ENCODE measurements at regions not wholly inside any gene's neighbourhood (a gene's known extent, or its start where the extent isn't known, plus 50 kb on each side); places are given as distances from the start of the nearest gene placed in this dataset.

GRCh38 chr2:9779596-9780264, 63.5 kb upstream of the TAF1B start:
- TF ChIP-seq FOSL1 (IDR thresholded peaks at IDR 0.05; ENCODE audit: low read depth) (no peak), EGR1 (IDR thresholded peaks at IDR 0.05; ENCODE audit: low read depth) (no peak), CEBPB (IDR thresholded peaks at IDR 0.05; ENCODE audit: low read depth) (no peak), JUND (IDR thresholded peaks at IDR 0.05) (no peak), EZH2phosphoT487 (IDR thresholded peaks at IDR 0.05; ENCODE audit: borderline replicate concordance) (no peak), ELF1 (IDR thresholded peaks at IDR 0.05; ENCODE audit: borderline replicate concordance, low read depth) (no peak)
- TF ChIP-seq, protein P1, sequence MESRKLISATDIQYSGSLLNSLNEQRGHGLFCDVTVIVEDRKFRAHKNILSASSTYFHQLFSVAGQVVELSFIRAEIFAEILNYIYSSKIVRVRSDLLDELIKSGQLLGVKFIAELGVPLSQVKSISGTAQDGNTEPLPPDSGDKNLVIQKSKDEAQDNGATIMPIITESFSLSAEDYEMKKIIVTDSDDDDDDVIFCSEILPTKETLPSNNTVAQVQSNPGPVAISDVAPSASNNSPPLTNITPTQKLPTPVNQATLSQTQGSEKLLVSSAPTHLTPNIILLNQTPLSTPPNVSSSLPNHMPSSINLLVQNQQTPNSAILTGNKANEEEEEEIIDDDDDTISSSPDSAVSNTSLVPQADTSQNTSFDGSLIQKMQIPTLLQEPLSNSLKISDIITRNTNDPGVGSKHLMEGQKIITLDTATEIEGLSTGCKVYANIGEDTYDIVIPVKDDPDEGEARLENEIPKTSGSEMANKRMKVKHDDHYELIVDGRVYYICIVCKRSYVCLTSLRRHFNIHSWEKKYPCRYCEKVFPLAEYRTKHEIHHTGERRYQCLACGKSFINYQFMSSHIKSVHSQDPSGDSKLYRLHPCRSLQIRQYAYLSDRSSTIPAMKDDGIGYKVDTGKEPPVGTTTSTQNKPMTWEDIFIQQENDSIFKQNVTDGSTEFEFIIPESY (IDR thresholded peaks at IDR 0.05; ENCODE audit: extremely low read depth, insufficient replicate concordance, low read length): no peak
- ATAC-seq (no peak), DNase-seq (ENCODE audit: low read depth, low spot score) (no peak)
- Histone ChIP-seq H3K27me3 (ENCODE audit: insufficient read depth, low read length) (no peaks in the 10 kb centered on the region), H3K4me2 (ENCODE audit: low read length) (no peak overlapping the region), H4K20me1 (ENCODE audit: insufficient read depth) (no peaks in the 10 kb centered on the region), H3K36me3 (ENCODE audit: control insufficient read depth in 1 of 2, insufficient read depth in 2 of 2, low read length in 2 of 2) (no peaks in the 10 kb centered on the region), H3K27ac (ENCODE audit: low read depth, low read length) (no peak overlapping the region), H3K4me3 (replicated peaks in 1 of 2; ENCODE audit: low read depth in 1 of 2, low read length in 2 of 2) (no peak overlapping the region), H3K9me2 (ENCODE audit: insufficient read depth) (no peaks in the 10 kb centered on the region), H3K9me3 (ENCODE audit: control insufficient read depth in 1 of 2, insufficient read depth in 1 of 2, low read depth in 1 of 2, low read length in 2 of 2) (no peaks in the 10 kb centered on the region), H3K9ac (ENCODE audit: low read length) (no peak overlapping the region), H3K79me2 (ENCODE audit: insufficient read depth, low read length) (no peaks in the 10 kb centered on the region), H2AFZ (ENCODE audit: low read depth, low read length, poor library complexity, severe bottlenecking) (no peak overlapping the region), H3K4me1 (ENCODE audit: control insufficient read depth in 1 of 2, insufficient read depth in 2 of 2, low read length in 2 of 2) (no peaks in the 10 kb centered on the region)
- intact Hi-C loops (cut with micrococcal nuclease): loop anchor here (10.0 kb wide), 1 partner anchor 655 kb away; no protein-coding TSS in a partner anchor
- no TSS peak for BruUV-seq (replicated peaks)
- POLR2A ChIA-PET: no interaction called here
- RAD21 ChIA-PET (ENCODE audit: low non-redundant PET in 1 of 2, low total read pairs in 2 of 2, uncharacterized antibody in 2 of 2, unreplicated experiment in 2 of 2): no interaction called here
- CTCF ChIA-PET: no interaction called here

Data from HCT116 (cell line).